H1 (cell line): ENCODE measurements at regions not wholly inside any gene's neighbourhood (a gene's known extent, or its start where the extent isn't known, plus 50 kb on each side); places are given as distances from the start of the nearest gene placed in this dataset.

ENCODE experiments used
- CTCF ChIA-PET: fragments of 300-600 bp; sonication (Branson Sonifier 250); formaldehyde crosslinking; loops from one replicate; lab custom pipeline; 2021; ENCODE audit not compliant: partially characterized antibody; lab: Charles Lee
- POLR2A ChIA-PET: fragments of 300-600 bp; sonication (Branson Sonifier 250); formaldehyde crosslinking; loops from one replicate; lab custom pipeline; 2021; ENCODE audit warnings: inconsistent platforms; ENCODE audit not compliant: partially characterized antibody; lab: Charles Lee
- DNase-seq, 2 experiments: peaks; one replicate each; pipeline versions ENCODE4 v3.0.0 to v3.0.0-alpha.2; 2010 to 2022; ENCODE audit warnings: low spot score in 2 of 2, low read depth in 1 of 2, mixed read lengths in 1 of 2
- FAIRE-seq: peaks from 2 replicates; lab custom pipeline; 2011; peaks lifted over from hg19 to GRCh38; lab: Jason Lieb, UNC
- H2AFZ ChIP-seq: 2 replicates; pipeline ENCODE4 v1.8.1; 2012; ENCODE audit warnings: low read length, inconsistent platforms
- H2AK5ac ChIP-seq: 2 replicates; pipeline ENCODE4 v1.6.1; 2013; ENCODE audit warnings: low read depth, low read length
- H2BK120ac ChIP-seq: replicated peaks from 2 replicates; pipeline ENCODE3; 2013; ENCODE audit warnings: low read depth, low read length, inconsistent platforms
- H2BK12ac ChIP-seq: 2 replicates; pipeline ENCODE4 v1.6.1; 2013; ENCODE audit warnings: low read depth, low read length
- H2BK15ac ChIP-seq: 2 replicates; pipeline ENCODE4 v1.6.1; 2013; ENCODE audit warnings: low read length
- H2BK20ac ChIP-seq: 2 replicates; pipeline ENCODE4 v1.6.1; 2013; ENCODE audit warnings: low read length
- H2BK5ac ChIP-seq: 2 replicates; pipeline ENCODE4 v1.6.1; 2013; ENCODE audit warnings: low read depth, low read length
- H3K14ac ChIP-seq: 2 replicates; pipeline ENCODE4 v1.6.1; 2013; ENCODE audit warnings: inconsistent platforms; ENCODE audit not compliant: insufficient read length
- H3K18ac ChIP-seq: 2 replicates; pipeline ENCODE4 v1.6.1; 2013; ENCODE audit warnings: low read length; ENCODE audit errors: extremely low read depth
- H3K23ac ChIP-seq: 2 replicates; pipeline ENCODE4 v1.6.1; 2013; ENCODE audit warnings: inconsistent platforms; ENCODE audit not compliant: insufficient read length
- H3K23me2 ChIP-seq: 2 replicates; pipeline ENCODE4 v1.6.1; 2013; ENCODE audit warnings: low read depth, low read length
- H3K27ac ChIP-seq: 2 replicates; pipeline ENCODE4 v1.6.1; 2011; ENCODE audit warnings: low read depth, low read length, inconsistent platforms
- H3K27me3 ChIP-seq, 4 experiments: replicated peaks in 1 of 4; 1 replicate in 1 of 4; 2 replicates in 3 of 4; pipeline versions ENCODE4 v1.6.1 to v1.8.1; 2011 to 2013; ENCODE audit warnings: low read length in 3 of 4, mild to moderate bottlenecking in 3 of 4, inconsistent platforms in 2 of 4, mixed read lengths in 2 of 4, moderate library complexity in 1 of 4; ENCODE audit not compliant: control insufficient read depth in 3 of 4, insufficient read depth in 3 of 4; ENCODE audit errors: extremely low read depth in 1 of 4
- H3K36me3 ChIP-seq, 4 experiments: 2 replicates each; pipeline versions ENCODE4 v1.6.1 to v1.8.1; 2011 to 2013; ENCODE audit warnings: mild to moderate bottlenecking in 4 of 4, low read length in 3 of 4, moderate library complexity in 2 of 4, control low read depth in 1 of 4, inconsistent platforms in 1 of 4; ENCODE audit not compliant: insufficient read depth in 4 of 4, control insufficient read depth in 2 of 4
- H3K4ac ChIP-seq: replicated peaks from 2 replicates; pipeline ENCODE3; 2013; ENCODE audit warnings: low read length, low read depth, mixed read lengths, inconsistent platforms; ENCODE audit not compliant: insufficient read length
- H3K4me1 ChIP-seq, 4 experiments: replicated peaks in 1 of 4; 1 replicate in 1 of 4; 2 replicates in 3 of 4; pipeline versions ENCODE4 v1.6.1 to v1.8.1; 2011 to 2013; ENCODE audit warnings: low read length in 3 of 4, inconsistent platforms in 2 of 4, mixed read lengths in 1 of 4; ENCODE audit not compliant: insufficient read depth in 4 of 4, control insufficient read depth in 3 of 4
- H3K4me2 ChIP-seq, 2 experiments: 2 replicates each; pipeline versions ENCODE4 v1.6.1 to v1.8.1; 2011 to 2013; ENCODE audit warnings: low read depth in 2 of 2, low read length in 2 of 2, control low read depth in 1 of 2, inconsistent platforms in 1 of 2, mild to moderate bottlenecking in 1 of 2; ENCODE audit not compliant: insufficient read depth in 1 of 2
- H3K4me3 ChIP-seq, 4 experiments: fragments of 200-600, 300-600 bp in 1 of 4; sonication (generic), shearing (Covaris generic), sonication (Bioruptor Twin) in 1 of 4; 2 replicates each; pipeline versions ENCODE4 v1.5.1 to v1.8.1; 2011 to 2016; ENCODE audit warnings: low read length in 4 of 4, low read depth in 3 of 4, control low read depth in 2 of 4, inconsistent platforms in 2 of 4, mild to moderate bottlenecking in 2 of 4, mixed read lengths in 1 of 4, moderate library complexity in 1 of 4; ENCODE audit not compliant: insufficient read depth in 2 of 4; ENCODE audit errors: extremely low read depth in 1 of 4
- H3K56ac ChIP-seq: replicated peaks from 2 replicates; pipeline ENCODE3; 2013; ENCODE audit warnings: low read depth, mild to moderate bottlenecking, mixed read lengths, low read length, inconsistent platforms; ENCODE audit not compliant: insufficient read length
- H3K79me1 ChIP-seq: 2 replicates; pipeline ENCODE4 v1.6.1; 2013; ENCODE audit warnings: low read depth, low read length, control low read depth
- H3K79me2 ChIP-seq, 2 experiments: 2 replicates each; pipeline versions ENCODE4 v1.6.1 to v1.8.1; 2012 to 2013; ENCODE audit warnings: low read length in 2 of 2, mild to moderate bottlenecking in 2 of 2, inconsistent platforms in 1 of 2; ENCODE audit not compliant: insufficient read depth in 2 of 2, control insufficient read depth in 1 of 2
- H3K9ac ChIP-seq, 4 experiments: replicated peaks in 1 of 4; 1 replicate in 1 of 4; 2 replicates in 3 of 4; pipeline versions ENCODE4 v1.6.1 to v1.8.1; 2011 to 2013; ENCODE audit warnings: low read depth in 3 of 4, low read length in 3 of 4, control low read depth in 2 of 4, mild to moderate bottlenecking in 2 of 4, moderate library complexity in 2 of 4, inconsistent platforms in 1 of 4; ENCODE audit errors: extremely low read depth in 1 of 4
- H3K9me3 ChIP-seq, 2 experiments: 2 replicates each; pipeline versions ENCODE4 v1.6.1 to v1.8.1; 2012 to 2013; ENCODE audit warnings: mild to moderate bottlenecking in 2 of 2, moderate library complexity in 2 of 2, control low read depth in 1 of 2, inconsistent platforms in 1 of 2, low read depth in 1 of 2, low read length in 1 of 2, mixed read lengths in 1 of 2; ENCODE audit not compliant: insufficient read depth in 2 of 2
- H4K20me1 ChIP-seq, 2 experiments: replicated peaks in 1 of 2; 2 replicates each; pipeline versions ENCODE3 to v1.8.1; 2011 to 2013; ENCODE audit warnings: inconsistent platforms in 2 of 2, low read length in 2 of 2, mild to moderate bottlenecking in 1 of 2; ENCODE audit not compliant: insufficient read depth in 2 of 2, control insufficient read depth in 1 of 2
- H4K5ac ChIP-seq: 2 replicates; pipeline ENCODE4 v1.6.1; 2013; ENCODE audit warnings: low read length, low read depth, mixed read lengths, inconsistent platforms; ENCODE audit not compliant: insufficient read length
- H4K8ac ChIP-seq: 2 replicates; pipeline ENCODE4 v1.8.0; 2013; ENCODE audit warnings: mild to moderate bottlenecking, moderate library complexity, low read length, inconsistent platforms; ENCODE audit not compliant: insufficient read depth; ENCODE audit errors: extremely low read depth
- H4K91ac ChIP-seq: replicated peaks from 2 replicates; pipeline ENCODE3; 2013; ENCODE audit warnings: low read length, mixed read lengths, inconsistent platforms; ENCODE audit not compliant: insufficient read length
- EZH2 ChIP-seq: fragments of 200-600 bp; sonication (generic); IDR thresholded peaks from 2 replicates; pipeline ENCODE4 v1.7.1; 2012; ENCODE audit warnings: low read depth, mild to moderate bottlenecking, moderate library complexity, low read length, inconsistent platforms; ENCODE audit not compliant: severe bottlenecking
- KDM5A ChIP-seq: fragments of 200-600 bp; IDR thresholded peaks from 2 replicates; pipeline ENCODE4 v1.7.1; 2012; ENCODE audit warnings: mild to moderate bottlenecking, low read length, inconsistent platforms, mixed read lengths
- PHF8 ChIP-seq: fragments of 200-600 bp; sonication (generic); conservative IDR thresholded peaks from 2 replicates; pipeline ENCODE4 v1.7.1; 2012; ENCODE audit warnings: low read depth, mild to moderate bottlenecking, inconsistent platforms, low read length, moderate library complexity
- SIRT6 ChIP-seq: IDR thresholded peaks from one replicate; pipeline ENCODE4 v1.7.1; 2012; ENCODE audit warnings: low read length, inconsistent platforms
- WGBS, 2 experiments: shearing (Covaris generic) in 1 of 2; methylation state at CpG; one replicate each; pipeline versions ENCODE4 v1.1.6 to v1.1.7; 2013 to 2015; ENCODE audit warnings: low lambda C conversion rate in 2 of 2, mixed read lengths in 2 of 2, inconsistent platforms in 1 of 2, low coverage in 1 of 2, missing lambda C conversion rate in 1 of 2; ENCODE audit not compliant: insufficient replicate concordance in 2 of 2, insufficient coverage in 1 of 2, insufficient read length in 1 of 2; ENCODE audit errors: extremely low coverage in 1 of 2, missing lambda C conversion rate in 1 of 2; 5-methylcytosine and 5-hydroxymethylcytosine counted together

- Histone ChIP-seq H4K20me1 (no peaks in the 10 kb centered on the region), H3K9me3 (no peaks in the 10 kb centered on the region), H3K14ac (no peak overlapping the region), H2AK5ac (no peak overlapping the region), H2BK5ac (no peak overlapping the region), H3K27me3 (no peaks in the 10 kb centered on the region), H3K4me3 (no peak overlapping the region), H3K4me1 (no peaks in the 10 kb centered on the region), H3K4me2 (no peak overlapping the region), H3K23ac (no peak overlapping the region), H4K5ac (no peak overlapping the region), H3K36me3 (no peaks in the 10 kb centered on the region), H4K8ac (no peak overlapping the region), H3K79me1 (no peaks in the 10 kb centered on the region), H2AFZ (no peak overlapping the region), H4K91ac (no peak overlapping the region), H3K9ac (no peak overlapping the region), H3K79me2 (no peaks in the 10 kb centered on the region), H3K23me2 (no peaks in the 10 kb centered on the region), H2BK120ac (no peak overlapping the region), H3K18ac (no peak overlapping the region), H2BK20ac (no peak overlapping the region), H3K56ac (no peak overlapping the region), H2BK12ac (no peak overlapping the region), H3K27ac (no peak overlapping the region), H2BK15ac (no peak overlapping the region), H3K4ac (no peak overlapping the region)
- POLR2A ChIA-PET = no interaction called here
- TF ChIP-seq EZH2 (no peak), KDM5A (no peak), SIRT6 (no peak), PHF8 (no peak)
- CTCF ChIA-PET = interaction anchor here (1.3 kb wide), 1 partner anchor 55 kb away, joined by 3 read pairs; no protein-coding TSS in a partner anchor
- no peak for FAIRE-seq
- 75% methylated on average over 6 of the region's 6 CpGs; no CpG with 5 or more reads in 1 of the 2 experiments for WGBS, 2 experiments
- DNase-seq = no peak
These were observed 192.1 kb upstream of the ADAMTS5 start for GRCh38 chr21:27158967-27159366.
